OCI-LY7 (cell line): ENCODE measurements at regions not wholly inside any gene's neighbourhood (a gene's known extent, or its start where the extent isn't known, plus 50 kb on each side); places are given as distances from the start of the nearest gene placed in this dataset.

Experiments used
- BruUV-seq: library from RNA; stranded (reverse); fragments of 400-500 nt; replicated peaks from 2 replicates; lab custom pipeline; 2021; lab: Mats Ljungman, UMichigan
- CTCF ChIA-PET: fragments of 300-600 bp; sonication (Branson Sonifier 250); formaldehyde crosslinking; loops from one replicate; lab custom pipeline; 2022; ENCODE audit warnings: antibody characterized with exemption; ENCODE audit not compliant: unreplicated experiment; lab: Charles Lee
- POLR2A ChIA-PET: fragments of 300-600 bp; sonication (Branson Sonifier 250); formaldehyde crosslinking; loops from one replicate; lab custom pipeline; 2022; ENCODE audit warnings: antibody characterized with exemption; lab: Charles Lee
- DNase-seq: peaks from one replicate; pipeline ENCODE4 v3.0.0-alpha.2; 2015; ENCODE audit warnings: low spot score
- H2AFZ ChIP-seq: fragments of 200-600 bp; sonication (generic), shearing (Covaris generic); 2 replicates; pipeline ENCODE4 v1.6.1; 2014; ENCODE audit warnings: mild to moderate bottlenecking, antibody characterized with exemption, low read length, moderate library complexity
- H3K27ac ChIP-seq: fragments of 200-600 bp; sonication (generic); 2 replicates; pipeline ENCODE4 v1.5.1; 2014; ENCODE audit warnings: mixed run types, low read depth, mild to moderate bottlenecking, moderate library complexity, low read length, inconsistent platforms; ENCODE audit not compliant: poor library complexity, severe bottlenecking
- H3K36me3 ChIP-seq: fragments of 200-600 bp; sonication (generic); 2 replicates; pipeline ENCODE4 v1.6.1; 2014; ENCODE audit warnings: mild to moderate bottlenecking, antibody characterized with exemption, low read length, moderate library complexity, mixed read lengths; ENCODE audit not compliant: insufficient read depth
- H3K4me1 ChIP-seq: fragments of 200-600 bp; sonication (generic); 2 replicates; pipeline ENCODE4 v1.5.1; 2014; ENCODE audit warnings: mild to moderate bottlenecking, low read length; ENCODE audit not compliant: insufficient read depth, poor library complexity, severe bottlenecking
- H3K4me2 ChIP-seq: fragments of 200-600 bp; sonication (generic); 2 replicates; pipeline ENCODE4 v1.6.1; 2014; ENCODE audit warnings: mild to moderate bottlenecking, low read length
- H3K4me3 ChIP-seq: fragments of 200-600 bp; sonication (generic); 2 replicates; pipeline ENCODE4 v1.5.1; 2014; ENCODE audit warnings: mild to moderate bottlenecking, low read depth, low read length; ENCODE audit not compliant: poor library complexity, severe bottlenecking
- H3K79me2 ChIP-seq: fragments of 200-600 bp; sonication (generic); 2 replicates; pipeline ENCODE4 v1.6.1; 2016; ENCODE audit warnings: low read depth, mild to moderate bottlenecking, low read length, moderate library complexity, mixed read lengths; ENCODE audit not compliant: insufficient read depth
- H3K9me2 ChIP-seq: fragments of 200-600 bp; sonication (generic); 2 replicates; pipeline ENCODE4 v1.6.1; 2016; ENCODE audit warnings: mild to moderate bottlenecking, low read length, mixed read lengths; ENCODE audit not compliant: insufficient read depth
- H3K9me3 ChIP-seq: fragments of 200-600 bp; sonication (generic); 2 replicates; pipeline ENCODE4 v1.6.1; 2014; ENCODE audit warnings: mild to moderate bottlenecking, mixed run types, low read length, mixed read lengths
- H4K20me1 ChIP-seq: fragments of 200-600 bp; sonication (generic); 2 replicates; pipeline ENCODE4 v1.6.1; 2014; ENCODE audit warnings: mild to moderate bottlenecking, antibody characterized with exemption, low read length, moderate library complexity, mixed read lengths; ENCODE audit not compliant: insufficient read depth
- CTCF ChIP-seq: fragments of 200-600 bp; sonication (generic); conservative IDR thresholded peaks from 2 replicates; pipeline ENCODE4 v1.5.1; 2014; ENCODE audit warnings: mild to moderate bottlenecking, antibody characterized with exemption, low read length, moderate library complexity, mixed read lengths
- EZH2phosphoT487 ChIP-seq: fragments of 200-600 bp; sonication (generic); IDR thresholded peaks from 2 replicates; pipeline ENCODE4 v1.6.1; 2018; ENCODE audit warnings: low read depth, borderline replicate concordance, mild to moderate bottlenecking, mixed run types, antibody characterized with exemption, low read length, moderate library complexity, mixed read lengths
- intact Hi-C: fragments of 100-400 bp; cut with micrococcal nuclease; formaldehyde crosslinking; loops from one replicate; pipeline ENCODE4 v1.10.0; 2022; ENCODE audit not compliant: unreplicated experiment

GRCh38 chr5:67917561-67917960 is 298.0 kb upstream of the PIK3R1 start:
- no peak for DNase-seq

GRCh38 chr5:67910546-67910945 is 305.0 kb upstream of the PIK3R1 start:
- Histone ChIP-seq H3K9me2 (no peaks in the 10 kb centered on the region), H3K4me2 (no peak overlapping the region), H3K79me2 (no peaks in the 10 kb centered on the region), H3K27ac (no peak overlapping the region), H3K4me1 (no peaks in the 10 kb centered on the region), H4K20me1 (no peaks in the 10 kb centered on the region), H3K4me3 (no peak overlapping the region), H3K36me3 (no peaks in the 10 kb centered on the region), H3K9me3 (no peaks in the 10 kb centered on the region), H2AFZ (no peak overlapping the region)
- ChIA-PET POLR2A (no interaction called here), CTCF (no interaction called here)
- TF ChIP-seq EZH2phosphoT487 (no peak), CTCF (no peak)
- BruUV-seq, result no TSS peak
- no peak for DNase-seq
- intact Hi-C loops, result no loop called here

More at GRCh38 chr5:67917561-67917960, 298.0 kb upstream of the PIK3R1 start:
- intact Hi-C loops, result no loop called here
- Histone ChIP-seq H3K4me2 (no peak overlapping the region), H4K20me1 (no peaks in the 10 kb centered on the region), H3K4me1 (no peaks in the 10 kb centered on the region), H3K4me3 (no peak overlapping the region), H3K79me2 (no peaks in the 10 kb centered on the region), H3K9me2 (no peaks in the 10 kb centered on the region), H2AFZ (no peak overlapping the region), H3K9me3 (no peaks in the 10 kb centered on the region), H3K27ac (no peak overlapping the region), H3K36me3 (no peaks in the 10 kb centered on the region)
- TF ChIP-seq CTCF (no peak), EZH2phosphoT487 (no peak)
- no TSS peak for BruUV-seq
- CTCF ChIA-PET, result no interaction called here
- POLR2A ChIA-PET, result no interaction called here

GRCh38 chr5:67908126-67908765 is 307.3 kb upstream of the PIK3R1 start:
- intact Hi-C loops, result no loop called here
- H3K9me3 ChIP-seq, result no peaks in the 10 kb centered on the region
- H2AFZ ChIP-seq, result no peak overlapping the region
- H3K9me2 ChIP-seq, result no peaks in the 10 kb centered on the region
- no peaks in the 10 kb centered on the region for H3K4me1 ChIP-seq
- no TSS peak for BruUV-seq
- no peaks in the 10 kb centered on the region for H3K79me2 ChIP-seq
- H4K20me1 ChIP-seq, result no peaks in the 10 kb centered on the region
- TF ChIP-seq EZH2phosphoT487 (no peak), CTCF (no peak)
- no peak overlapping the region for H3K4me3 ChIP-seq
- DNase-seq, result no peak
- ChIA-PET POLR2A (no interaction called here), CTCF (no interaction called here)
- H3K27ac ChIP-seq, result no peak overlapping the region
- no peaks in the 10 kb centered on the region for H3K36me3 ChIP-seq
- H3K4me2 ChIP-seq, result no peak overlapping the region
